Right lobe of liver (tissue), 4 donors: ENCODE measurements at regions not wholly inside any gene's neighbourhood (a gene's known extent, or its start where the extent isn't known, plus 50 kb on each side); places are given as distances from the start of the nearest gene placed in this dataset.

Experiments used
- CTCF ChIP-seq, 4 donors: fragments of 200-600 bp in 3 of 4; fragments of 450-650 bp in 1 of 4; IDR thresholded peaks; one replicate each; pipeline versions ENCODE4 v1.5.1 to v1.8.0; 2016 to 2022; ENCODE audit warnings: antibody characterized with exemption in 4 of 4, mild to moderate bottlenecking in 2 of 4
- POLR2A ChIP-seq: fragments of 450-650 bp; IDR thresholded peaks from one replicate; pipeline ENCODE4 v1.6.1; 2017; ENCODE audit warnings: antibody characterized with exemption, mild to moderate bottlenecking
- donor health status: DM: no; HTN: no; CAD: no.
- donor health status: DM: no; HTN: no; CAD: no.
- donor health status: DM: no; HTN: yes; CAD: no.

- TF ChIP-seq CTCF (IDR thresholded peaks at IDR 0.05) (no peak), POLR2A (no peak)
Observed at GRCh38 chr13:71169180-71169579, 697.8 kb downstream of the DACH1 start.
